Glutamatergic neuron (in vitro differentiated cells): ENCODE measurements at regions not wholly inside any gene's neighbourhood (a gene's known extent, or its start where the extent isn't known, plus 50 kb on each side); places are given as distances from the start of the nearest gene placed in this dataset.

Experiments
- DNase-seq: peaks from one replicate; pipeline ENCODE4 v3.0.0; 2022
- H3K27ac Mint-ChIP-seq: one replicate; pipeline ENCODE4 v1.8.0; 2020; ENCODE audit warnings: mild to moderate bottlenecking, mixed read lengths, inconsistent platforms; ENCODE audit not compliant: unreplicated experiment
- H3K27me3 Mint-ChIP-seq: one replicate; pipeline ENCODE4 v1.8.0; 2020; ENCODE audit warnings: mild to moderate bottlenecking, moderate library complexity, mixed read lengths, inconsistent platforms; ENCODE audit not compliant: unreplicated experiment
- H3K36me3 Mint-ChIP-seq: one replicate; pipeline ENCODE4 v1.8.0; 2020; ENCODE audit warnings: mild to moderate bottlenecking, mixed read lengths, inconsistent platforms; ENCODE audit not compliant: unreplicated experiment
- H3K4me1 Mint-ChIP-seq: one replicate; pipeline ENCODE4 v1.8.0; 2020; ENCODE audit warnings: mild to moderate bottlenecking, low read depth, mixed read lengths, inconsistent platforms; ENCODE audit not compliant: unreplicated experiment
- H3K4me3 Mint-ChIP-seq: one replicate; pipeline ENCODE4 v1.8.0; 2020; ENCODE audit warnings: mild to moderate bottlenecking, mixed read lengths, inconsistent platforms; ENCODE audit not compliant: unreplicated experiment
- H3K9me3 Mint-ChIP-seq: one replicate; pipeline ENCODE4 v1.8.0; 2020; ENCODE audit warnings: mild to moderate bottlenecking, moderate library complexity, mixed read lengths, inconsistent platforms; ENCODE audit not compliant: unreplicated experiment
- CTCF ChIP-seq: fragments of 200-600 bp; sonication (generic); IDR thresholded peaks from one replicate; pipeline ENCODE4 v1.5.0; 2021; ENCODE audit not compliant: partially characterized antibody, unreplicated experiment

- H3K27ac Mint-ChIP-seq = no peak overlapping the region
- DNase-seq = no peak
- no peaks in the 10 kb centered on the region for H3K27me3 Mint-ChIP-seq
- H3K4me3 Mint-ChIP-seq = no peak overlapping the region
- H3K4me1 Mint-ChIP-seq = no peaks in the 10 kb centered on the region
- no peaks in the 10 kb centered on the region for H3K9me3 Mint-ChIP-seq
- no peaks in the 10 kb centered on the region for H3K36me3 Mint-ChIP-seq
- TF ChIP-seq CTCF = no peak
Measured at GRCh38 chr5:166553778-166554177, 1737.7 kb upstream of the WWC1 start.

GRCh38 chr5:166561759-166562158 is 1729.7 kb upstream of the WWC1 start:
- peaks cover 2% of the 10 kb centered on the region for H3K9me3 Mint-ChIP-seq
- H3K36me3 Mint-ChIP-seq = peaks cover 11% of the 10 kb centered on the region
- no peaks in the 10 kb centered on the region for H3K27me3 Mint-ChIP-seq
- H3K4me3 Mint-ChIP-seq = no peak overlapping the region
- H3K27ac Mint-ChIP-seq = no peak overlapping the region
- no peak for DNase-seq
- no peaks in the 10 kb centered on the region for H3K4me1 Mint-ChIP-seq
- TF ChIP-seq CTCF = no peak

GRCh38 chr5:166562246-166562645 is 1729.2 kb upstream of the WWC1 start:
- DNase-seq = no peak
- H3K36me3 Mint-ChIP-seq = peaks cover 11% of the 10 kb centered on the region
- no peaks in the 10 kb centered on the region for H3K27me3 Mint-ChIP-seq
- peaks cover 2% of the 10 kb centered on the region for H3K9me3 Mint-ChIP-seq
- no peak overlapping the region for H3K27ac Mint-ChIP-seq
- no peak overlapping the region for H3K4me3 Mint-ChIP-seq
- no peaks in the 10 kb centered on the region for H3K4me1 Mint-ChIP-seq
- no peak for TF ChIP-seq CTCF

- H3K27ac Mint-ChIP-seq = no peak overlapping the region
- H3K36me3 Mint-ChIP-seq = no peaks in the 10 kb centered on the region
- H3K4me3 Mint-ChIP-seq = no peak overlapping the region
- no peaks in the 10 kb centered on the region for H3K27me3 Mint-ChIP-seq
- H3K9me3 Mint-ChIP-seq = no peaks in the 10 kb centered on the region
- TF ChIP-seq CTCF = no peak
- no peak for DNase-seq
- no peaks in the 10 kb centered on the region for H3K4me1 Mint-ChIP-seq
Measured at GRCh38 chr5:166566725-166567124, 1724.7 kb upstream of the WWC1 start.

GRCh38 chr5:166570865-166571264 is 1720.6 kb upstream of the WWC1 start:
- H3K4me1 Mint-ChIP-seq = no peaks in the 10 kb centered on the region
- H3K4me3 Mint-ChIP-seq = no peak overlapping the region
- peaks cover 6% of the 10 kb centered on the region for H3K36me3 Mint-ChIP-seq
- TF ChIP-seq CTCF = no peak
- no peaks in the 10 kb centered on the region for H3K27me3 Mint-ChIP-seq
- H3K9me3 Mint-ChIP-seq = no peaks in the 10 kb centered on the region
- no peak overlapping the region for H3K27ac Mint-ChIP-seq
- DNase-seq = no peak
